PC-3 (cell line): ENCODE measurements at regions not wholly inside any gene's neighbourhood (a gene's known extent, or its start where the extent isn't known, plus 50 kb on each side); places are given as distances from the start of the nearest gene placed in this dataset.

Source experiments
- CTCF ChIP-seq: fragments of 300-600 bp; sonication (generic); conservative IDR thresholded peaks from 2 replicates; pipeline ENCODE4 v1.5.1; 2017; ENCODE audit warnings: antibody characterized with exemption, low read depth, mild to moderate bottlenecking, low read length
- EZH2 ChIP-seq: fragments of 300-600 bp; sonication (generic); IDR thresholded peaks from one replicate; pipeline ENCODE4 v1.6.1; 2017; ENCODE audit warnings: antibody characterized with exemption, mild to moderate bottlenecking, low read length; ENCODE audit not compliant: unreplicated experiment
- EZH2phosphoT487 ChIP-seq: fragments of 300-600 bp; sonication (generic); IDR thresholded peaks from 2 replicates; pipeline ENCODE4 v1.6.1; 2018; ENCODE audit warnings: mild to moderate bottlenecking, antibody characterized with exemption, low read length, borderline replicate concordance

- TF ChIP-seq CTCF (no peak), EZH2phosphoT487 (no peak), EZH2 (no peak)
These were observed 585.7 kb upstream of the CBLB start for GRCh38 chr3:106454497-106454896.
